ENCODE measurements at regions not wholly inside any gene's neighbourhood (a gene's known extent, or its start where the extent isn't known, plus 50 kb on each side); places are given as distances from the start of the nearest gene placed in this dataset.

GRCh38 chr3:103515116-103515515 is 1080.3 kb downstream of the ZPLD1 start:
- TF ChIP-seq BHLHE40 (IDR thresholded peaks at IDR 0.05; ENCODE audit: borderline replicate concordance) = no peak
- no peak for TF ChIP-seq FOXM1 (IDR thresholded peaks at IDR 0.05; ENCODE audit: borderline replicate concordance)
- TF ChIP-seq ZNF384 (IDR thresholded peaks at IDR 0.05) = no peak
- TF ChIP-seq SUZ12 (IDR thresholded peaks at IDR 0.05) = no peak
- no peak for TF ChIP-seq L3MBTL2 (conservative IDR thresholded peaks at IDR 0.05)
- TF ChIP-seq NFRKB (IDR thresholded peaks at IDR 0.05) = no peak
- no peak for TF ChIP-seq FOXA1 (IDR thresholded peaks at IDR 0.05)
- no peak for TF ChIP-seq FOXK2 (IDR thresholded peaks at IDR 0.05)
- no peak for TF ChIP-seq TARDBP (IDR thresholded peaks at IDR 0.05)
- no peak for TF ChIP-seq SP1 (IDR thresholded peaks at IDR 0.05)
- TF ChIP-seq HDGF (IDR thresholded peaks at IDR 0.05; ENCODE audit: borderline replicate concordance) = no peak
- TF ChIP-seq, protein P1, sequence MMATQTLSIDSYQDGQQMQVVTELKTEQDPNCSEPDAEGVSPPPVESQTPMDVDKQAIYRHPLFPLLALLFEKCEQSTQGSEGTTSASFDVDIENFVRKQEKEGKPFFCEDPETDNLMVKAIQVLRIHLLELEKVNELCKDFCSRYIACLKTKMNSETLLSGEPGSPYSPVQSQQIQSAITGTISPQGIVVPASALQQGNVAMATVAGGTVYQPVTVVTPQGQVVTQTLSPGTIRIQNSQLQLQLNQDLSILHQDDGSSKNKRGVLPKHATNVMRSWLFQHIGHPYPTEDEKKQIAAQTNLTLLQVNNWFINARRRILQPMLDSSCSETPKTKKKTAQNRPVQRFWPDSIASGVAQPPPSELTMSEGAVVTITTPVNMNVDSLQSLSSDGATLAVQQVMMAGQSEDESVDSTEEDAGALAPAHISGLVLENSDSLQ (IDR thresholded peaks at IDR 0.05) = no peak
- TF ChIP-seq LEF1 (IDR thresholded peaks at IDR 0.05; ENCODE audit: borderline replicate concordance) = no peak

Data from HEK293T (cell line).